NCI-H446 (cell line): ENCODE measurements at regions not wholly inside any gene's neighbourhood (a gene's known extent, or its start where the extent isn't known, plus 50 kb on each side); places are given as distances from the start of the nearest gene placed in this dataset.

ENCODE experiments used
- DNase-seq, 2 experiments: peaks; one replicate each; lab custom pipeline; 2025; lab: John Stamatoyannopoulos, UW

- DNase-seq: no peak
These were observed 127.2 kb downstream of the ZNF281 start for GRCh38 chr1:200282497-200283122.

- DNase-seq: no peak
These were observed 128.5 kb downstream of the ZNF281 start for GRCh38 chr1:200281201-200281835.

GRCh38 chr1:200279810-200280411 lies 129.9 kb downstream of the ZNF281 start:
- DNase-seq: peak; percentile 35 to 50

GRCh38 chr1:200275816-200276453 lies 133.9 kb downstream of the ZNF281 start:
- no peak for DNase-seq

- DNase-seq: no peak
These were observed 134.4 kb downstream of the ZNF281 start for GRCh38 chr1:200275415-200275814.

- DNase-seq: no peak
These were observed 135.7 kb downstream of the ZNF281 start for GRCh38 chr1:200274116-200274515.

- DNase-seq: no peak
These were observed 137.3 kb downstream of the ZNF281 start for GRCh38 chr1:200272481-200273068.

GRCh38 chr1:200269256-200269655 lies 140.6 kb downstream of the ZNF281 start:
- DNase-seq: no peak

- no peak for DNase-seq
These were observed 141.9 kb downstream of the ZNF281 start for GRCh38 chr1:200267937-200268336.

GRCh38 chr1:200267458-200267857 lies 142.4 kb downstream of the ZNF281 start:
- no peak for DNase-seq

- no peak for DNase-seq
These were observed 143.0 kb downstream of the ZNF281 start for GRCh38 chr1:200266871-200267270.

GRCh38 chr1:200265881-200266280 lies 144.0 kb downstream of the ZNF281 start:
- DNase-seq: no peak

- DNase-seq: no peak
These were observed 144.7 kb downstream of the ZNF281 start for GRCh38 chr1:200265104-200265503.

- no peak for DNase-seq
These were observed 146.6 kb downstream of the ZNF281 start for GRCh38 chr1:200263203-200263602.

GRCh38 chr1:200262326-200262965 lies 147.4 kb downstream of the ZNF281 start:
- DNase-seq: no peak

GRCh38 chr1:200260597-200261335 lies 149.1 kb downstream of the ZNF281 start:
- DNase-seq: peak in 1 of 2 experiments; percentile 41

- peak in 1 of 2 experiments; percentile 19 for DNase-seq
These were observed 151.1 kb downstream of the ZNF281 start for GRCh38 chr1:200258447-200259375.

GRCh38 chr1:200257235-200257634 lies 152.6 kb downstream of the ZNF281 start:
- DNase-seq: no peak

- DNase-seq: peak in 1 of 2 experiments; percentile 25
These were observed 155.2 kb downstream of the ZNF281 start for GRCh38 chr1:200254602-200255001.
